ENCODE measurements at regions not wholly inside any gene's neighbourhood (a gene's known extent, or its start where the extent isn't known, plus 50 kb on each side); places are given as distances from the start of the nearest gene placed in this dataset.

- intact Hi-C loops (cut with DNase I): loop anchor here in 4 of 10 donors (5.0 to 10.0 kb wide), 3 partner anchors 68 to 160 kb away; no protein-coding TSS in a partner anchor
- ATAC-seq: no peak
- Histone ChIP-seq H3K27ac (no peak overlapping the region), H3K27me3 (no peaks in the 10 kb centered on the region), H3K4me3 (no peak overlapping the region), H3K9me3 (peaks cover 0 to 26% (median 7%) of the 10 kb centered on the region in 11 donors), H3K4me1 (peaks cover 4 to 42% (median 20%) of the 10 kb centered on the region in 9 donors), H3K36me3 (no peaks in the 10 kb centered on the region)
- whole genome bisulfite sequencing, 2 donors: 62 to 72% methylated on average over 2 of the region's 2 CpGs
- TF ChIP-seq CTCF (IDR thresholded peaks at IDR 0.05): no peak
- DNase-seq: no peak
Measured at GRCh38 chr4:17164666-17165065, 266.2 kb upstream of the LDB2 start.

GRCh38 chr4:17163156-17163771 is 264.8 kb upstream of the LDB2 start:
- H3K4me3 ChIP-seq: no peak overlapping the region
- no peak for DNase-seq
- 91 to 94% methylated on average over 3 of the region's 3 CpGs for WGBS, 2 donors
- H3K4me1 ChIP-seq: peaks cover 4 to 30% (median 19%) of the 10 kb centered on the region in 9 donors
- intact Hi-C loops (cut with DNase I): loop anchor here in 1 of 10 donors (10.0 kb wide), 1 partner anchor 162 kb away; no protein-coding TSS in a partner anchor
- no peaks in the 10 kb centered on the region for H3K27me3 ChIP-seq
- peaks cover 0 to 38% (median 7%) of the 10 kb centered on the region in 11 donors for H3K9me3 ChIP-seq
- TF ChIP-seq CTCF (IDR thresholded peaks at IDR 0.05): no peak
- no peak for ATAC-seq
- H3K27ac ChIP-seq: no peak overlapping the region
- H3K36me3 ChIP-seq: no peaks in the 10 kb centered on the region

GRCh38 chr4:17157304-17157703 is 258.9 kb upstream of the LDB2 start:
- H3K4me1 ChIP-seq: no peaks in the 10 kb centered on the region
- TF ChIP-seq CTCF (IDR thresholded peaks at IDR 0.05): no peak
- no peak overlapping the region for H3K4me3 ChIP-seq
- no peaks in the 10 kb centered on the region for H3K36me3 ChIP-seq
- intact Hi-C loops (cut with DNase I): no loop called here
- H3K9me3 ChIP-seq: peaks cover 0 to 36% (median 7%) of the 10 kb centered on the region in 11 donors
- DNase-seq (no peak), ATAC-seq (no peak)
- 70 to 81% methylated on average over 4 of the region's 4 CpGs for WGBS, 2 donors
- H3K27ac ChIP-seq: no peak overlapping the region
- H3K27me3 ChIP-seq: no peaks in the 10 kb centered on the region

- peaks cover 0 to 20% (median 0%) of the 10 kb centered on the region in 11 donors for H3K9me3 ChIP-seq
- no peak for TF ChIP-seq CTCF (IDR thresholded peaks at IDR 0.05)
- ATAC-seq (no peak), DNase-seq (no peak)
- H3K4me3 ChIP-seq: no peak overlapping the region
- H3K4me1 ChIP-seq: no peaks in the 10 kb centered on the region
- H3K27me3 ChIP-seq: no peaks in the 10 kb centered on the region
- H3K36me3 ChIP-seq: no peaks in the 10 kb centered on the region
- intact Hi-C loops (cut with DNase I): no loop called here
- H3K27ac ChIP-seq: no peak overlapping the region
Measured at GRCh38 chr4:17155486-17155885, 257.0 kb upstream of the LDB2 start.

Data from heart right ventricle (tissue), 16 donors.